ENCODE measurements at regions not wholly inside any gene's neighbourhood (a gene's known extent, or its start where the extent isn't known, plus 50 kb on each side); places are given as distances from the start of the nearest gene placed in this dataset.

GRCh38 chr5:32990593-32991420 lies 279.7 kb downstream of the NPR3 start:
- no peak for TF ChIP-seq POLR2AphosphoS5 (IDR thresholded peaks at IDR 0.05)
- TF ChIP-seq EP300 (IDR thresholded peaks at IDR 0.05), result no peak
- TF ChIP-seq POLR2A (IDR thresholded peaks at IDR 0.05), result no peak

All from stomach (tissue), 4 donors.